Dedifferentiated amniotic fluid mesenchymal stem cell (primary cell): ENCODE measurements at regions not wholly inside any gene's neighbourhood (a gene's known extent, or its start where the extent isn't known, plus 50 kb on each side); places are given as distances from the start of the nearest gene placed in this dataset.
"Not testable (repeated sequence)": the region's sequence is repeated elsewhere in the genome, so short reads cannot be mapped to it uniquely, and the experiment has no call there.

Source experiments
- DNase-seq: peaks from one replicate; pipeline ENCODE4 v3.0.0-alpha.2; 2016; ENCODE audit errors: extremely low spot score

DNA sequence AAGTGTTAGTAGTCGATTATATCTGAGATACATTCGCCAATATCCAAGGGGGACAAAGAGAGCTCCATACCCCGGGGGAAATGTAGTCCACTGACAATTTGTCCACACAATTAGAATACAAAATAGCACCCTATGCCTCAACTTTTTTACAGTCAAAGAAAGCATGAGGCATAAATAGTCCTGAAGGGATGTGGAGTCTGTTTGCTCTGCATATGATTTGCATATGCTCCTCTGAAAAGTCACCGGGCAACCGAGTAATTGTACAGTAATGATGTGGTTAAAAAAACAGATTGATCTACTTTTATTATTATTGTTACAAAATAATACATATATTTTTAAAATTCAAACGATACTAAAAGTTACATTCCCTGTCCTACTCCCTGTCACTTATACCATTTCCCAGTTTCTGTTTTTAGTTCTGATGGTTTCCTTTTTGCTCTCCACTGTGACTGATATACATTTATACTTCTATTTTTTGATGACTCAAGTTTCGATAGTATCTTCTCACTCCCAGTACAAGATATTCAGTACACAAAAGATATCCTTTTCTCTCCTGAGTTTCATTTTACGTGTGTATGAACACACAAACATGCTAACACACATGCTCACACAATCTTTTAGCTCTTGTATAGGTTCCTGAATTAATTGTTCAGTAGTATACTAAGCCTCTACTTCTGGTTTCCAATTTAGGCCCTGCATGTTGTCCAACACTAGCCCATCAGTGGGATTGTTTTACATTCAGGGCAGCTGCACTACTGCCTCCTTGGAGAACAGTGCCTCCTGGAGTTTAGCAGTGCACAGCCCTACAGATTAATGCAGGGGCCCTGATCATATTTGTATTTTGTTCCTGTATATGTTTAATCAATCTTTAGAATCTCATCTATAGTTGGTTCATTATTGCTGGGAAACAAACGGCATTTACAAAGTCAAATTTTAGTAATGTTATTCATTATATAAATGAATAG, 130.9 kb downstream of the TES start:
- DNase-seq = no peak

DNA sequence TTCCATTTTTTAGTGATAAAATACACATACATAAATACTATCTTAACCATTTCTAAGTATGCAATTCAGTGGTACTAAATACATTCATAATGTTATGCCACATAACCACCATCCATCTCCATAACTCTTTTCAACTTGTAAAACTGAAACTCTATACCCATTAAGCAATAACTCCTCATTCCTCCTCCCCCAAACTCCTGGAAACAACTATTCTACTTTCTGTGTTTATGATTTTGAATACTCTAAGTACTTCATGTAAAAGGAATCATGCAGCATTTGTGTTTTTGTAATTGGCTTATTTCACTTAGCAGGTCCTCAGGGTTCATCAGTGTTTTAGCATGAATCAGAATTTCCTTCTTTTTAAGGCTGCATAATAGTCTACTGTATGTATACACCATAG, 131.8 kb downstream of the TES start:
- DNase-seq = peak; percentile 57

DNA sequence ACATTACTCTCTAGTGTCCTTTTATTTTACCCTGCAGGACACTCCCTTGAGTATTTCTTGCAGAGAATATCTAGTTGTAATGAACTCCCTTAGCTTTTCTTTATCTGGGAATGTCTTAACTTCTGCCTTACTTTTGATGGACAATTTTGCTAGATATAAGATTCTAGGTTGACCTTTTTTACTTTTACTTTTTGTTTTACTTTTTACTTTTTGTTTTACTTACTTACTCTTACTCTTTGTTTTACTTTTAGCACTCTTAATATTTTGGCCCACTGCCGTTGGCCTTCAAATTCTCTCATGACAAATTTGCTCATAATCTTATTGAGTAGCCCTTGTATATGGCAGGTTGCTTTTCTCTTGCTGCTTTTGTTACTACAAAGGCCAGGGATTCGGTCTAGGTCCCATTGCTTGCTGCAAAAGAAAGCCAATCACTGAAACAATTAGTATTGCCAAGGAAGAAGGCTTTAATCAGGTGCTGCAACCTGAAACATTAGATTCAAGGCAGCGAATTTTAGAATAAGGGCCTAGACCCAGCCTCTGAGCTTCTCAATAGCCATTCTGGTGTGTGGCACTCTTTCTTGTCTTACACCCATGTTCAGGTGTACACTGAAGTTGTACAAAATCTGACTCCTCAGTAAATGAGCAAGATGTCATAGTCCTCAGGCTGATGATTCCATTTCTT, 137.0 kb downstream of the TES start:
- no peak for DNase-seq

DNA sequence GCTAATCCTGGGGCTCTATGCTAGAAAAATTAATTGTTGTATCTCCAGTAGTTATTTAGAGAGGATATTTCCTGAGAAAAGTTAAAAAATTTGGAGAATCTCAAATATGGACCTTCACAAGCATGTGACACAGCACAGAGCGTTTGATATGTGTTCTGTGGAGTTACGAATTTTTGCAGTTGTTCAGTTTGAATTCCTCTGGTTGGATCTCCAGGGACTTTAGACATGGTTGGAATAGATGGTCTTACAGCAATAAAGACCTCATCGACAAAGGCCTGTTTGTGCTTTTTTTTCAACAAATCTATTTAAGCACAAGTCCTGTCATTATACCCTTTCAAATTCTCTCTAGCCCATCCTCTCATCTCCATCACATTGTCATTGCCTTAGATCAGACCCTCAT, 138.0 kb downstream of the TES start:
- DNase-seq = no peak

DNA sequence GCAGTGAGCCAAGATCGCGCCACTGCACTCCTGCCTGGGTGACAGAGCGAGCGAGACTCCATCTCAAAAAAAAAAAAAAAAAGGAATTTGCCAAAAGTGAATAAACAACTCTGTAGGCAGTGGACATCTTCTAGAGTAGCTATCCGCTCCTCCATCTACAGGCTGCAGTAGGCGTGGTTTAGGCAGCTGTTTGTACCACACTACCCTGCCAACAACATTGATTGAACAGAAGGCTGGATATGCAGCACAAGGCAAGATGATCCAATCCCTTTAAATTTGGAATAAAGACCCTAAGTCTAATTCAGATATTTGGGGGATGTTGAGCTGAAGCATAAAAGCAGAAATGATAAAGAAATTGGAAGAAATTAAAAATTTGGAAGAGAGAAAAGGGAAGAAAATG, 141.6 kb downstream of the TES start:
- no peak for DNase-seq

DNA sequence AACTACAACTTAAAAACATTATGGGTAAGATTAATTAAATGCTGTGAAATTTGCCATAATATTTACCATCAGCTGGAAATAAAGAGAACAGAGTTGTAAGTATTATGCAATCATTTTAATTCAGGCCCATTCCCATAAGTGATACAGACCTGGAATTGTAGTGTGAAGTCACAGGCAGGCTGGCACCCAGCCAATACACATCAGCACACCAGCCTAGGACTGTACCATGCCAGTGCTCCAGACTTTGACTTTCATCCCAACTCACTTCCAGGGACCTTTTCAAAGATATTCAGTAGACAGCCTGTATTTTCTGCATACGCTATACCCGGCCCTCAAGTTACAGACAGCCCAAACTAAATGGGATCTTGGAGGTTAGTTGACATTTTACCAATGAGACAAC, 143.3 kb downstream of the TES start:
- no peak for DNase-seq

DNA sequence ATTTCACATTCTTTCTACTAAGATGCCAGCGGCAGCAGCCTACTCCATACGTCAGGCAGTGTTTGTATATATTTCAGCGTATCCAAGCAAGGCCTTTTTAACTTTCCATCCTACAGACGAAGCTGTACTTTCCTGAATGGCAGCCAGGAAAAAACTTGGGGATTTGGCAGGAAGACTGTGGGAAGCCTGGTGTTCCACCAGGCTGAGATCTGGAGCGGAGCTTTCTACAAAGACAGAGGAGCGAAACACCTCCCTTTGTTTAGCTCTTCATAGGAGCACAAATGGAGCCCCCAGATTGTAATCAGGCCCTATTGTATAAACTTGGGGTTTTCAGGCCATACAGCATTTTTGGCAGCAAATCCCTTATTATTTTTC, 143.8 kb downstream of the TES start:
- DNase-seq = peak; percentile 49

DNA sequence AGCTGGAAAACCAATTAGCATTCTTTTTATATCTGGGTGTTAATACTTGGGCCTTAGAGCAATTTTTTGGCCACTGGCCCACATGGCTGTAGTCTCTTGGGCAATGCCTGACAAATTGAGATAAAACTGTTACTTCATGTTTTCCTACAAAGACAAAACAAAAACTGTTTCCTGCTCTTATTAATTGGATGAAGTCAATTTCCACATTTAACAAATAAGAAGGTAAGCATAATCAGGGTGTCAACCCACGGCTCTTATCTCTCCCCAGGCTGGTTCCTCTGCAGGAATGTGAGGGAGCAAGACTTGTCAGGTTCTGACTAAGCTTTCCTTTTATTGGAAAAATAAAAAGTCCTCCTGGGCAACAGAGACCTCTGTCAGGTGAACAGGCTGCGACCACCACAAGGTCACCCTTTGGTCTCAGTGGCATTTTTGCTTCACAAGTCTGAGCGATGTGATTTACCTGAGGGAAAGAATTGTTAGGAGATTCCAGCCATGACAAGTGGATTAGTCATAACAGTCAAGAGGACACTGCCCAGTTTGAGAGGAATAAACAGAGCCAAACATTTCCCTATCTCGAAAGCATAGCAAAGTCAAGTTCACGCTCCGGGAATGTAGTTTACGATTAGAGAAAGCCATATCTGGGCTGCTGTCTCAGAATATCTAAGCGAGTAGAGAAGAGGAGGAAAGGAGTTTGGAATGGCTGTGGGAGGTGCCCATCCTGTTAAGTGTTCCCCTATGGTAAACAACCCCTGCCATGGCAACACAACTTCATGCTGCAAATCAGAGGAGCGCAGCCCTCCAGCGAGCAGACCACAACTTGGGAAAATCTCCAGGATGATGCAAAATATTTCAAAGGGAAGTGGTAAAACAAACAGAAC, 144.4 kb downstream of the TES start:
- peak; percentile 97 for DNase-seq

DNA sequence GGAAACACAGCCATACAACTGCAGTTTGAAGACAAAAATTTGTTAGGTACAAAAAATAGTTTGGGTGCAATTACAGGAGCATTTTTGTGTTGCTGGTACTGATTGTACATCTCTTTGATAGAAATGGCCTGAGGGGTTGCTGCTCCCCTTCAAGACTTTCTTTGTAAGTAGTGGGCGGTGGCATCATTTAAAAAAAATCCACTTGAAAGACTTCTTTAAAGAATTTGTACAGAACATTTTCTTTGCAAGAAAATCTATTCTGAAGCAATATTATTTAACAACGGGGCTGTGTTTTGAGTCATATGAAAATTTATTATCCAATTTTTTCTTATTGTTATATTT, 144.1 kb upstream of the CAV2 start:
- no peak for DNase-seq

DNA sequence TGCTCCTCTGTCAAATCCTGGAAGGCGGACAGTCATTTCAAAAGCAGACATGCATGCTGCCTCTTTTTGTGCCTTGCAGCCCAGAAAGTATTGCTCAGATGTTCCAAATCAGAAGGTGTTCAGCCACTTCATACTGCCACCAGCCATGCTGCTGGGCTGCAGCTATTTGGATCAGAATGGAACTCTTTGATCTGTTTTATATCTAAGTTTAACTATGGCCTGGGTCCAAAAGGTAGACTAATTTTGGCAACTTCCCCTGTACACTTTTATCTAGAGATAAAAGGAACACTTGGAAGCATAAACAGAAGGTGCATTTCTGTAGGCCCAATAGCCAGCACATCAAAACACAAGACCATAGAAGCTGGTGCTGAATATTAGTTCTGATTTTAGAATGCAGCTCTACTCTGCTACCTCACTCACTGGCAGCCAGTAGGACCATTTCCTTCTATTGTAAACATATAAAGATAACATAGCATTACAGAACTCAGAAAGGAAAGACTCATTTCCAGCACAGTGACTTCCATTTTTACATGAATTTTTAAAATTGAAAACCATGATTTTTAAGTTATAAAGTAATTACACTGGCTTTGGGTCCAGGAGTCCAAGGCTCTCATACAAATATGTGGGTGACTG, 143.1 kb upstream of the CAV2 start:
- no peak for DNase-seq

DNA sequence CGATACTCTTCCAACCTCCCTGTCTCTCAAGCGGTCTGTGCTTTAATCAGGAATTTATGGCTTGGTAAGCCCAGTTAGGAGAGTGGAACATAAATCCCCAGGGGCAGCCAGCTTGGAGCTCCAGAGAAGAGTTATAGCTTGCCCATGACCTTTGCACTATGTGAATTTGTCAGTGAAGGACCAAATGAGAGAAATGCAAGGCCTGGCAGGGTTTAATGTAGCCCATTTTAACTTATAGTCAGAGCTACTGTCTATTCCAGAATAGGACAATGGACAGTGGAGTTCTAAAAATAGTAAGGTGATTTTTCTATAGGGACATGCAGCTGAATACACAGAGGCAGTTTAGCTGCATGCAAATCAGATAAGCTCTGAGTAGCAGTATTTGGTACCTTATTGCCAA, 142.6 kb upstream of the CAV2 start:
- no peak for DNase-seq

DNA sequence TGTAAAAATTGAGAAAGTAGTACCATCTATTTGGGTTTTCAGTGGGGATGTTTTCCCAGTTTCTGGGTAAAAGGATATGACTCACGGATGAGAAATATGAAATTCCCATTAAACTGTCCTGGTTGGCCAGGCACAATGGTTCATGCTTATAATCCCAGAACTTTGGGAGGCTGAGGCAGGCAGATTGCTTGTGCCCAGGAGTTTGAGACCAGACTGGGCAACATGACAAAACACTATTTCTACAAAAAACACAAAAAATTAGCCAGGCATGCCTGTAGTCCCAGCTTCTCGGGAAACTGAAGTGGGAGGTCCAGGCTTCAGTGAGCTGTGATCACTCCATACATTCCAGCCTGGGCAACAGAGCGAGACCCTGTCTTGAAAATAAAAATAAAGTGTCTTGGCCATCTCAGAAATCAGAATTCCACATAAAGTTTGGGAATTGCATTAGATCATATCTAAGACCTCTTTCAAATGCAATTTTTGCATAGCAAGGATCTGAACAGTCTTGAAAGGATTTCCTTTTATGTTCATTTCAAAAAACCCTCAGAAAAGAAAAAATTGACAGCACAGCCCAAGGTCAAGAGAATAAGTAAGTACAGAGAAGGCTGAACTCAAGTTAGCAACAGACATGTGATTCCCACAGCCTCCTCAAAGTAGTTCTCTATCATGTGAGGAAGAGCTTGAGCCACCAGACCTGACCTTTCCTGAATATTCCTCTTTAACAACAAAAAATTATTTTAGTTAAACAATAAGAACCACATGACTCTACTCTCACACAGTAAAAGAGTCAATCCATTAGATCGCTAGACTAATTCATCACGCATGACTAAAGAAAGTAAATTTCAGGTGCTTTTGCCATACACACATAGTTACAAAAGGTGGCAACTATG, 141.5 kb upstream of the CAV2 start:
- DNase-seq = peak; percentile 38

DNA sequence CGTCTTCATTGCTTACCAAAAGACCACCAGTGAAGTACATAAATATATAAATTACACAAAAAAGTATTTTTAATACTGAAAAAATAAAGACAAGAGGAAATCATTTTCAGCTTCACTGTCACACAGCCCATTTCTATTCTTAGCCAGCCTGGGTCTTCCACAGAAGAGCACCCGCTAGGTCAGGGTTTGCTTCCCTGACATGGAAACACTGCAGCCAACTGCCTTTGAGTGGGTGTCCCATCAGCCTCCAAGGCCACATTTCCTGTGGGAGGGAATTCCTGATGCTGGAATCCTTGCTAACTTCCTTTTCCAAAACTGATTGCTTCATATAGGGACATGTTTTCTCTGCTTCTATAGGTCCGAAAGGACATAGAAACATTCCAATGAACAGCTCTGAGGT, 137.8 kb upstream of the CAV2 start:
- DNase-seq = no peak

DNA sequence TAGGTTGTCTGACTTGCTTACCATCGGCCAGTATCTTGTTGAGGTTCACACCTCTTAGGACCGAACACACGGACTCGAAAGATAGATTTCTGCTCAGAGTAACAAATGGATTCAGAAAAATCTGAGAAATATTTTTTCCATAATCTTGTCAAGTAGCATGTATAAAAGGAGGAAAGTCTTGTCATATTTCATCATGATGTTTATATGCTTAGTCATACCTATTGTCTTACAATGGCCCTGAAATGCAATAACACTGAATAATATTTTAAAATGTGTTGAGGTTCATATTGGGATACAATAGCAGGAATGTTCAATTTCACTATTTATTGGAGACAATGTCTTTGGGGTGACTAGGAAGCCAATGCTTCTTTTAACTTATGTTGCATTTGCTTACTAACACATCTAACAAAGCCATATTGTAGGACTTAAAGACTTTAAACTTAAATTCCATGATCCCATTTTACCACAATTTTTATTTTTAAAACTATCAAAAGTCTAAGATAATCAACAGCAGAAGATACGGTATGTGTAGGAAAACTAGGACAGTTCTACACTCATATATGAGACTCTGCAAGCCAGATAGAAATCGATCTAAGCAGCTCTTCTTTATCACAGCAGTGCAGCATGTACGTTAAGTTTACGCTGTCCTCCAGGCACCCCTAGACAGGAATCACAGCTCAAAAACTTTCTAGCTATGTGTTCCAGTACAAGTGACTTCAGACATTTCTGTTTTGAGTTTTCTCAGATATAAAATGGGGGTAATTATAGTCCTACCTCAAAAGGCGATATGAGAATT, 135.7 kb upstream of the CAV2 start:
- no peak for DNase-seq

DNA sequence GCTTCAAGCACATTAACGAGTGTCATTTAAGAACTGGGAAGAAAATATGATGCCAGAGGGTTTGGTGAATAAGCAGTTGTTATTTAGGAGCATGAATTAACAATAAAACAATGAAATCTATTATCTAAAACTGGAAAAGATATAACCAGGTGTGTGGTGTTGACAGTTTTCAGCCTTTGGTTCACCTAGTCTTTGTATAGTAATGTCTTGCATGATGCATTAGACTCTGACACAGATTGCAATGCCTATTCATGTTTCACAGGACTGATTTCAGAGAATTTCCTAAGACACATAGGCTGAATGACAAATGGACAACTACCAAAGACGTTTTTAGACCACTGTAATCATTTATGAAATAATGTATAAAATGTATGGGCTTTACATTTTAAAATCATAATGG, 135.1 kb upstream of the CAV2 start:
- DNase-seq = no peak

DNA sequence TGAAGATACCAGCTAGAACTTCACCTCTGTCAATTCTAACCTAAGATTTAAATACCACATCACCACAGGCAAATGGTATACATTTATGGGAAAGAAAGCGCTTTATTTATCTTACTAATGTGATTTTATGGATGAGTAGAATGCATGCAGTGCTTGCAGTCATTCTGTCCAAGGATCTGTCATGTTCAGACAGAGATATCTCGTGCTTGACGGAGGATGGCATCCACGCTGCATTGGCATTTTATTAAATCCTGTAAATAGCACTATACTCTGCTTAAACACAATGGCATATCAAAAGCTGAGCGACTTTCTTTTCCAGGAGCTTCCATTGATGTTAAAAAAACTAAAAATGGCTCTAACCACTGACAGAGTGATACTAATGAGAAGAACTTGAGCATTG, 133.7 kb upstream of the CAV2 start:
- no peak for DNase-seq

DNA sequence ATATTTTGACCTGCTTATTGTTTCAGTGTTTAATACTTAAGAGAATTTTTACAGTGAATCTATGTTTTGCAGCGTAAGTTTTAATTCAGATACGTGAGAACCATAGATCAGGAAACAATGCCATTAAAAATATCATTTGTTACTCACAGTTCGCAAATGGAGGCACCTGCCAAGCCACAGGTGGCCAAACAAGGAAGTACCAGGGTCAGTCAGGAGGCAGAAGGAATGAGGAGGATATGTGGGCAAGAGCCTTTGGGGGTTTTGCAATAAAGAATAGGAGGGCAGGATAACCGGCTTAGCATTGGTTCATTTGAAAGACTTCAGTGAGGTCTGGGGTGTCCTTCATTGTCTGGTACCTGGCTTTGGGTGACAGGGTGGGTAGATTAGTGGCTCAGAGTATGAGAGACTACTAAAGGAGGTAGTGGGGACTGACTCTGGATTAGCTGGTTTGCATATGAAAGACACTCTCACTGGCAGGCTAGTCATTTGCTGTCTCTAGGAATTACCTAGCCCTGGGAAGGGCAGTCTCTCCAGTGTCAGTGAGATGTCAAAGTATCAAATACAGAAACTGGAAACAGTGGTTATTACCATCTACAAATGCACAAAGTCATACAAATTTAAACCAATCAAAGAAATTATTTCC, 132.2 kb upstream of the CAV2 start:
- no peak for DNase-seq

DNA sequence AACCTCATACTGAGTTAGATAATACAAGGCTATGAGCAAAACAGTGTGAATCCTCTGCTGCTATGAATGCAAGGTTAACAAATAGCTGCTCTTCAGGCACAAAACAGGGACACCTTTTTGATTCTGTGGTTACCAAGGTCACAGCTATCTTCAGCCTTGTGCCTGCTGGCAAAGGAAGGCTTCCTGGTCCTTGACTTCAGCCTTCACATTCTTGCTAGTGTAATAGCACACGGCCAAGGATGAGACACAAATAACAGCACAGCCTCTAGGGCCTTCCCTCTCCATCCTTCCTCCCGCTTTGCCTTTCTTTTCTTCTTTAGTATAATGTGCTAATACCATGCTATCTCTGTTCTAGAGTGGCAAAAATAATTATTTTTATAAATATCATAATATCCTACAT, 130.6 kb upstream of the CAV2 start:
- no peak for DNase-seq

DNA sequence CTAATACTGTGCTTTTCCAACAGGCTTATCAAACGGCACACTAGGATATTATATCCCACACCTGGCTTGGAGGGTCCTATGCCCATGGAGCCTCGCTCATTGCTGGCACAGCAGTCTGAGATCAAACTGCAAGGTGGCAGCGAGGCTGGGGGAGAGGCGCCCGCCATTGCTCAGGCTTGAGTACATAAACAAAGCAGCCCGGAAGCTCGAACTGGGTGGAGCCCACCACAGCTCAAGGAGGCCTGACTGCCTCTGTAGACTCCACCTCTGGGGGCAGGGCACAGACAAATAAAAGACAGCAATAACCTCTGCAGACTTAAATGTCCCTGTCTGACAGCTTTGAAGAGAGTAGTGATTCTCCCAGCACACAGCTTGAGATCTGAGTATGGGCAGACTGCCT, 128.0 kb upstream of the CAV2 start:
- not testable (repeated sequence) for DNase-seq

DNA sequence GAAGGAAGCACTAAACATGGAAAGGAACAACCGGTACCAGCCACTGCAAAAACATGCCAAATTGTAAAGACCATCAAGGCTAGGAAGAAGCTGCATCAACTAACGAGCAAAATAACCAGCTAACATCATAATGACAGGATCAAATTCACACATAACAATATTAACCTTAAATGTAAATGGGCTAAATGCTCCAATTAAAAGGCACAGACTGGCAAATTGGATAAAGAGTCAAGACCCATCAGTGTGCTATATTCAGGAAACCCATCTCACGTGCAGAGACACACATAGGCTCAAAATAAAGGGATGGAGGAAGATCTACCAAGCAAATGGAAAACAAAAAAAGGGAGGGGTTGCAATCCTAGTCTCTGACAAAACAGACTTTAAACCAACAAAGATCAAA, 126.3 kb upstream of the CAV2 start:
- not testable (repeated sequence) for DNase-seq
